Fibroblast of lung (primary cell): ENCODE measurements at regions not wholly inside any gene's neighbourhood (a gene's known extent, or its start where the extent isn't known, plus 50 kb on each side); places are given as distances from the start of the nearest gene placed in this dataset.
A peak's percentile ranks its signal among the peaks of the same experiment; 100 is the strongest.

Source experiments
- DNase-seq, 2 donors: peaks; one replicate each; pipeline versions ENCODE4 v3.0.0 to v3.0.0-alpha.2; 2010; ENCODE audit warnings: low read depth in 2 of 2
- H2AFZ ChIP-seq: 2 replicates; pipeline ENCODE4 v1.5.1; 2012; ENCODE audit warnings: low read length, control low read depth, inconsistent platforms
- H3K27ac ChIP-seq: 2 replicates; pipeline ENCODE4 v1.5.1; 2011; ENCODE audit warnings: low read length, control low read depth; ENCODE audit not compliant: insufficient read depth
- H3K27me3 ChIP-seq: 2 replicates; pipeline ENCODE4 v1.5.1; 2011; ENCODE audit warnings: mild to moderate bottlenecking, low read length; ENCODE audit not compliant: control insufficient read depth, insufficient read depth
- H3K36me3 ChIP-seq: 2 replicates; pipeline ENCODE4 v1.5.1; 2011; ENCODE audit warnings: low read length; ENCODE audit not compliant: control insufficient read depth, insufficient read depth
- H3K4me1 ChIP-seq: 2 replicates; pipeline ENCODE4 v1.5.1; 2011; ENCODE audit warnings: low read length; ENCODE audit not compliant: control insufficient read depth, insufficient read depth; ENCODE audit errors: extremely low read depth
- H3K4me2 ChIP-seq: 2 replicates; pipeline ENCODE4 v1.5.1; 2011; ENCODE audit warnings: low read length, control low read depth; ENCODE audit not compliant: insufficient read depth; ENCODE audit errors: extremely low read depth
- H3K4me3 ChIP-seq, 4 experiments: fragments of 200-600 bp in 1 of 4; sonication (generic) in 1 of 4; replicated peaks in 1 of 4; 2 replicates each; pipeline ENCODE4 v1.5.1; 2011 to 2016; ENCODE audit warnings: low read length in 4 of 4, low read depth in 3 of 4, mild to moderate bottlenecking in 3 of 4, control low read depth in 2 of 4, inconsistent platforms in 1 of 4, mixed read lengths in 1 of 4; ENCODE audit not compliant: insufficient read depth in 1 of 4; ENCODE audit errors: control extremely low read depth in 1 of 4
- H3K79me2 ChIP-seq: 2 replicates; pipeline ENCODE4 v1.5.1; 2012; ENCODE audit warnings: mild to moderate bottlenecking, low read length, inconsistent platforms; ENCODE audit not compliant: control insufficient read depth, insufficient read depth
- H3K9ac ChIP-seq: 2 replicates; pipeline ENCODE4 v1.5.1; 2011; ENCODE audit warnings: mild to moderate bottlenecking, low read length, control low read depth; ENCODE audit not compliant: insufficient read depth
- H3K9me3 ChIP-seq: 2 replicates; pipeline ENCODE4 v1.5.1; 2012; ENCODE audit warnings: low read depth, low read length; ENCODE audit not compliant: control insufficient read depth, insufficient read depth
- H4K20me1 ChIP-seq: 2 replicates; pipeline ENCODE4 v1.5.1; 2011; ENCODE audit warnings: low read length; ENCODE audit not compliant: control insufficient read depth, insufficient read depth; ENCODE audit errors: extremely low read depth
- EZH2 ChIP-seq: IDR thresholded peaks from 2 replicates; pipeline ENCODE4 v1.5.1; 2012; ENCODE audit warnings: low read length, control low read depth, mild to moderate bottlenecking; ENCODE audit errors: missing control alignments
- TF ChIP-seq, protein P1 (sequence below), 2 donors: IDR thresholded peaks in 1 of 2; conservative IDR thresholded peaks in 1 of 2; 1 replicate in 1 of 2; 2 replicates in 1 of 2; pipeline ENCODE4 v1.5.1; 2011 to 2012; ENCODE audit warnings: low read length in 2 of 2, control low read depth in 1 of 2, inconsistent platforms in 1 of 2, low read depth in 1 of 2, mild to moderate bottlenecking in 1 of 2

GRCh38 chr20:11457488-11457887, 460.2 kb upstream of the BTBD3 start:
- no peaks in the 10 kb centered on the region for H3K27me3 ChIP-seq
- peaks cover 2% of the 10 kb centered on the region for H3K4me1 ChIP-seq
- H4K20me1 ChIP-seq = no peaks in the 10 kb centered on the region
- H3K4me3 ChIP-seq = no peak overlapping the region
- no peak overlapping the region for H3K4me2 ChIP-seq
- no peak overlapping the region for H3K27ac ChIP-seq
- no peaks in the 10 kb centered on the region for H3K36me3 ChIP-seq
- no peak overlapping the region for H3K9ac ChIP-seq
- H3K79me2 ChIP-seq = no peaks in the 10 kb centered on the region
- no peak overlapping the region for H2AFZ ChIP-seq
- TF ChIP-seq, protein P1, sequence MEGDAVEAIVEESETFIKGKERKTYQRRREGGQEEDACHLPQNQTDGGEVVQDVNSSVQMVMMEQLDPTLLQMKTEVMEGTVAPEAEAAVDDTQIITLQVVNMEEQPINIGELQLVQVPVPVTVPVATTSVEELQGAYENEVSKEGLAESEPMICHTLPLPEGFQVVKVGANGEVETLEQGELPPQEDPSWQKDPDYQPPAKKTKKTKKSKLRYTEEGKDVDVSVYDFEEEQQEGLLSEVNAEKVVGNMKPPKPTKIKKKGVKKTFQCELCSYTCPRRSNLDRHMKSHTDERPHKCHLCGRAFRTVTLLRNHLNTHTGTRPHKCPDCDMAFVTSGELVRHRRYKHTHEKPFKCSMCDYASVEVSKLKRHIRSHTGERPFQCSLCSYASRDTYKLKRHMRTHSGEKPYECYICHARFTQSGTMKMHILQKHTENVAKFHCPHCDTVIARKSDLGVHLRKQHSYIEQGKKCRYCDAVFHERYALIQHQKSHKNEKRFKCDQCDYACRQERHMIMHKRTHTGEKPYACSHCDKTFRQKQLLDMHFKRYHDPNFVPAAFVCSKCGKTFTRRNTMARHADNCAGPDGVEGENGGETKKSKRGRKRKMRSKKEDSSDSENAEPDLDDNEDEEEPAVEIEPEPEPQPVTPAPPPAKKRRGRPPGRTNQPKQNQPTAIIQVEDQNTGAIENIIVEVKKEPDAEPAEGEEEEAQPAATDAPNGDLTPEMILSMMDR (conservative IDR thresholded peaks at IDR 0.05 in 1 of 2, IDR thresholded peaks at IDR 0.05 in 1 of 2; ENCODE audit: low read depth in 1 of 2, low read length in 2 of 2) = no peak
- no peak for TF ChIP-seq EZH2
- DNase-seq = peak in 1 of 2 donors; percentile 84
- no peaks in the 10 kb centered on the region for H3K9me3 ChIP-seq

DNA sequence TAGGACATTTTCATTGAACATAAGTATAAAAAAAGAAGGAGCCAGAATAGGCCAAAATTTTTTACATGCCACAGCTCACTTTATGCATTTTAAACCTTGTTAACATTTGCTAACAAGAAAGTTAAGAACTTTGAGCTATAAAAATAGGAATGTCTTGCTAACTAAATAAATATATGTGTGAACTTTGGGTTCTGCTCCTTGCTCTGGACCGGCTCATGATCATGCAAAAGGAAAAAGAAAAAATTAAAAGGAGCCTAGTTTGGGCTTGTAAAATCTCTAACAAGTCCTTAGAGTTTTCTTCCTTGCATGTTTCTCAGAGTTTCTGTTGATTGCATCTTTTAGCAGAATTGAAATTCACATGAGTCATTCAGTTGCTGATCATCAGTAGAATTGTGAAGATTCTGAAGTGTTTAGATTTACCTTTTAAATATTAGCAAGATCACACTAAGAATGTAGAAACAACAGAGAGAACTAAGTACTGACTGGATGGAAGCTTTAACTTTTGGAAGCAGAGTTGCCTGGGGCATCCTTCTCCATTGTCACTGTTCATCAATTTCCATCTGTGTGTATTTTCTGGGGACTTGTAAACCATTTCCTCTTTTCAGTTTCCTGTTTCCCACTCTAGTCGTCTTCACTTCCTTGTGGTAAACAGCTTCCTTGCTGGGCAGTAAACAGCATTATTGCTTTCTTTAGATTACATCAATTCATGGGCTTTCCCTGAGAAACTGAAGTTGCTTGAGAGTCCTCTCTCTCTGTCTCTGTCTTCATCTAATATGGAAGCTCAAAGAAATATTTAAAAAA, 458.4 kb upstream of the BTBD3 start:
- no peaks in the 10 kb centered on the region for H3K79me2 ChIP-seq
- H3K27ac ChIP-seq = no peak overlapping the region
- peak in 1 of 2 donors; percentile 55 for DNase-seq
- TF ChIP-seq EZH2 = no peak
- TF ChIP-seq, protein P1 (conservative IDR thresholded peaks at IDR 0.05 in 1 of 2, IDR thresholded peaks at IDR 0.05 in 1 of 2; ENCODE audit: low read depth in 1 of 2, low read length in 2 of 2) = no peak
- H2AFZ ChIP-seq = no peak overlapping the region
- peaks cover 2% of the 10 kb centered on the region for H3K4me1 ChIP-seq
- H3K4me3 ChIP-seq = no peak overlapping the region
- H3K27me3 ChIP-seq = no peaks in the 10 kb centered on the region
- no peaks in the 10 kb centered on the region for H3K9me3 ChIP-seq
- H3K36me3 ChIP-seq = no peaks in the 10 kb centered on the region
- no peak overlapping the region for H3K9ac ChIP-seq
- H4K20me1 ChIP-seq = no peaks in the 10 kb centered on the region
- no peak overlapping the region for H3K4me2 ChIP-seq

GRCh38 chr20:11467436-11467835, 450.3 kb upstream of the BTBD3 start:
- no peak for DNase-seq
- TF ChIP-seq, protein P1 (conservative IDR thresholded peaks at IDR 0.05 in 1 of 2, IDR thresholded peaks at IDR 0.05 in 1 of 2; ENCODE audit: low read depth in 1 of 2, low read length in 2 of 2) = no peak
- TF ChIP-seq EZH2 = no peak
- Histone ChIP-seq H4K20me1 (no peaks in the 10 kb centered on the region), H3K27me3 (no peaks in the 10 kb centered on the region), H3K4me1 (no peaks in the 10 kb centered on the region), H3K9me3 (no peaks in the 10 kb centered on the region), H3K4me2 (no peak overlapping the region), H2AFZ (no peak overlapping the region), H3K27ac (no peak overlapping the region), H3K79me2 (no peaks in the 10 kb centered on the region), H3K9ac (no peak overlapping the region), H3K4me3 (no peak overlapping the region), H3K36me3 (no peaks in the 10 kb centered on the region)
